Loucy (cell line): ENCODE measurements at regions not wholly inside any gene's neighbourhood (a gene's known extent, or its start where the extent isn't known, plus 50 kb on each side); places are given as distances from the start of the nearest gene placed in this dataset.

Experiments
- CTCF ChIP-seq: fragments of 200-600 bp; sonication (generic); conservative IDR thresholded peaks from 2 replicates; pipeline ENCODE4 v1.5.1; 2014; ENCODE audit warnings: mild to moderate bottlenecking, antibody characterized with exemption, low read length
- EZH2phosphoT487 ChIP-seq: fragments of 200-600 bp; IDR thresholded peaks from 2 replicates; pipeline ENCODE4 v1.6.1; 2018; ENCODE audit warnings: antibody characterized with exemption, mild to moderate bottlenecking, moderate library complexity, borderline replicate concordance

- TF ChIP-seq CTCF (no peak), EZH2phosphoT487 (no peak)
Measured at GRCh38 chr2:59568461-59568860, 985.0 kb downstream of the BCL11A start.
